ENCODE measurements at regions not wholly inside any gene's neighbourhood (a gene's known extent, or its start where the extent isn't known, plus 50 kb on each side); places are given as distances from the start of the nearest gene placed in this dataset.

DNA sequence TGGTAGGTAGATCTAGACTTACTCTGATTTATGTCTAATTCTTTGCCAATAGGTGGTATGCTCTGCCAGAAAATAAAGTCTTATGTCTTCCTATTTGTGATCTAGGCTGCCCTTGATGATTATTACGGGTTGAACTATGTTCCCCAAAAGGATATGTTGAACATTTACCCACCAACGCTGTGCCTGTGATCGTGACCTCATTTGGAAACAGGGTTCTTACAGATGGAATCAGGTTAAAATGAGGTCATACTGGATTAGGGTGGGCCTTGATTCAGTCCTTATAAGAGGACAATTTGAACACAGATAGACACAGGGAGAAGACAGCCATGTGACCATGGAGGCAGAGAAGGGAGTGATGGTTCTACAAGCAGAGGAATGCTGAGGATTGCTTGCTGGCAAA, 95.1 kb upstream of the BCAR3 start:
- H3K9me1 ChIP-seq (ENCODE audit: control insufficient read depth, extremely low read depth, insufficient read depth, low read length), result no peaks in the 10 kb centered on the region
- FAIRE-seq (peak; percentile 62), DNase-seq (ENCODE audit: low read depth, low spot score) (no peak)
- H2AFZ ChIP-seq (ENCODE audit: control insufficient read depth, low read length), result peak overlapping the region; percentile 35
- dilution Hi-C loops (cut with MboI; ENCODE audit: extremely low pct_ligation_motif_present, low sequenced_read_pairs), result no loop called here
- no peak for TF ChIP-seq EZH2 (IDR thresholded peaks at IDR 0.05; ENCODE audit: low read length)
- TF ChIP-seq, protein P1, sequence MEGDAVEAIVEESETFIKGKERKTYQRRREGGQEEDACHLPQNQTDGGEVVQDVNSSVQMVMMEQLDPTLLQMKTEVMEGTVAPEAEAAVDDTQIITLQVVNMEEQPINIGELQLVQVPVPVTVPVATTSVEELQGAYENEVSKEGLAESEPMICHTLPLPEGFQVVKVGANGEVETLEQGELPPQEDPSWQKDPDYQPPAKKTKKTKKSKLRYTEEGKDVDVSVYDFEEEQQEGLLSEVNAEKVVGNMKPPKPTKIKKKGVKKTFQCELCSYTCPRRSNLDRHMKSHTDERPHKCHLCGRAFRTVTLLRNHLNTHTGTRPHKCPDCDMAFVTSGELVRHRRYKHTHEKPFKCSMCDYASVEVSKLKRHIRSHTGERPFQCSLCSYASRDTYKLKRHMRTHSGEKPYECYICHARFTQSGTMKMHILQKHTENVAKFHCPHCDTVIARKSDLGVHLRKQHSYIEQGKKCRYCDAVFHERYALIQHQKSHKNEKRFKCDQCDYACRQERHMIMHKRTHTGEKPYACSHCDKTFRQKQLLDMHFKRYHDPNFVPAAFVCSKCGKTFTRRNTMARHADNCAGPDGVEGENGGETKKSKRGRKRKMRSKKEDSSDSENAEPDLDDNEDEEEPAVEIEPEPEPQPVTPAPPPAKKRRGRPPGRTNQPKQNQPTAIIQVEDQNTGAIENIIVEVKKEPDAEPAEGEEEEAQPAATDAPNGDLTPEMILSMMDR (optimal IDR thresholded peaks at IDR 0.05 in 1 of 3, IDR thresholded peaks at IDR 0.05 in 1 of 3, conservative IDR thresholded peaks at IDR 0.05 in 1 of 3; ENCODE audit: extremely low read depth in 1 of 3, insufficient read depth in 2 of 3, low read length in 3 of 3), result no peak
- H3K4me3 ChIP-seq (ENCODE audit: control insufficient read depth in 2 of 3, extremely low read depth in 1 of 3, insufficient read depth in 2 of 3, low read depth in 1 of 3, low read length in 3 of 3), result no peak overlapping the region
- no peak overlapping the region for H3K4me2 ChIP-seq (ENCODE audit: control insufficient read depth, extremely low read depth, insufficient read depth, low read depth, low read length)
- no peaks in the 10 kb centered on the region for H3K9me3 ChIP-seq (ENCODE audit: control insufficient read depth, low read depth, low read length)
- H3K9ac ChIP-seq (ENCODE audit: control insufficient read depth, extremely low read depth, insufficient read depth, low read length), result no peak overlapping the region
- H3K27me3 ChIP-seq (ENCODE audit: control insufficient read depth, extremely low read depth, insufficient read depth, low read length), result no peaks in the 10 kb centered on the region
- H3K27ac ChIP-seq (ENCODE audit: control insufficient read depth, insufficient read depth, low read length), result peak overlapping the region; percentile 5
- H3K4me1 ChIP-seq (ENCODE audit: control insufficient read depth, extremely low read depth, insufficient read depth, low read length), result peaks cover 77% of the 10 kb centered on the region
- H3K36me3 ChIP-seq (ENCODE audit: control insufficient read depth in 2 of 2, extremely low read depth in 1 of 2, insufficient read depth in 2 of 2, low read length in 2 of 2), result no peaks in the 10 kb centered on the region
- H3K79me2 ChIP-seq (ENCODE audit: control insufficient read depth, insufficient read depth, low read length), result peaks cover 3% of the 10 kb centered on the region
- H4K20me1 ChIP-seq (ENCODE audit: control insufficient read depth, extremely low read depth, insufficient read depth, low read length), result no peaks in the 10 kb centered on the region

- H3K4me3 ChIP-seq (ENCODE audit: control insufficient read depth in 2 of 3, extremely low read depth in 1 of 3, insufficient read depth in 2 of 3, low read depth in 1 of 3, low read length in 3 of 3), result peak overlapping the region; percentile 37 to 74 (median 46)
- H3K9ac ChIP-seq (ENCODE audit: control insufficient read depth, extremely low read depth, insufficient read depth, low read length), result peak overlapping the region; percentile 68
- H3K79me2 ChIP-seq (ENCODE audit: control insufficient read depth, insufficient read depth, low read length), result peaks cover 3% of the 10 kb centered on the region
- H4K20me1 ChIP-seq (ENCODE audit: control insufficient read depth, extremely low read depth, insufficient read depth, low read length), result no peaks in the 10 kb centered on the region
- no peak for TF ChIP-seq EZH2 (IDR thresholded peaks at IDR 0.05; ENCODE audit: low read length)
- H3K9me3 ChIP-seq (ENCODE audit: control insufficient read depth, low read depth, low read length), result no peaks in the 10 kb centered on the region
- FAIRE-seq (peak; percentile 85), DNase-seq (ENCODE audit: low read depth, low spot score) (peak; percentile 62)
- H3K36me3 ChIP-seq (ENCODE audit: control insufficient read depth in 2 of 2, extremely low read depth in 1 of 2, insufficient read depth in 2 of 2, low read length in 2 of 2), result no peaks in the 10 kb centered on the region
- peak overlapping the region; percentile 95 for H3K4me2 ChIP-seq (ENCODE audit: control insufficient read depth, extremely low read depth, insufficient read depth, low read depth, low read length)
- peaks cover 64% of the 10 kb centered on the region for H3K4me1 ChIP-seq (ENCODE audit: control insufficient read depth, extremely low read depth, insufficient read depth, low read length)
- no peaks in the 10 kb centered on the region for H3K9me1 ChIP-seq (ENCODE audit: control insufficient read depth, extremely low read depth, insufficient read depth, low read length)
- peak overlapping the region; percentile 81 for H3K27ac ChIP-seq (ENCODE audit: control insufficient read depth, insufficient read depth, low read length)
- H2AFZ ChIP-seq (ENCODE audit: control insufficient read depth, low read length), result no peak overlapping the region
- H3K27me3 ChIP-seq (ENCODE audit: control insufficient read depth, extremely low read depth, insufficient read depth, low read length), result no peaks in the 10 kb centered on the region
- dilution Hi-C loops (cut with MboI; ENCODE audit: extremely low pct_ligation_motif_present, low sequenced_read_pairs), result no loop called here
Measured at GRCh38 chr1:93775224-93775623, 93.6 kb upstream of the BCAR3 start.

DNA sequence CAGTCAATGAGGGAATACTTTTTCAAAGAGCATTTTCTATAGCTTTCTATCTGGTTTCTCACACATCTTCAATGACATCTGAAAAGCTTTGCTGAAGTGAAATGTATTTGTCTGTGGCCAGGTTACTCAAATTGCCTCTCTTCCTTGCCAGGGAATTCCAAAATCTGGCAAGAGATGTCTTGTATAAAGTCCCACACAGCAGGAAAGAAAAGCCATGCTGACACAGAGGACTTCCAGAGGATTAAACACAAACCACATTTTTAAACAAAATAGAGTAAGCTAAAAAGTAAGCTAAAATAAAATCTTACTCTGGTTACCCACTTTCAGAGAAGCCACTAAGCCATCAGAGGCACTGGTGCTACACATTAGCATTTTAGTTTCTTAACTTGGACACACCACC, 93.1 kb upstream of the BCAR3 start:
- TF ChIP-seq, protein P1 (optimal IDR thresholded peaks at IDR 0.05 in 1 of 3, IDR thresholded peaks at IDR 0.05 in 1 of 3, conservative IDR thresholded peaks at IDR 0.05 in 1 of 3; ENCODE audit: extremely low read depth in 1 of 3, insufficient read depth in 2 of 3, low read length in 3 of 3), result no peak
- no peak for TF ChIP-seq EZH2 (IDR thresholded peaks at IDR 0.05; ENCODE audit: low read length)
- Histone ChIP-seq H3K36me3 (ENCODE audit: control insufficient read depth in 2 of 2, extremely low read depth in 1 of 2, insufficient read depth in 2 of 2, low read length in 2 of 2) (no peaks in the 10 kb centered on the region), H3K4me3 (ENCODE audit: control insufficient read depth in 2 of 3, extremely low read depth in 1 of 3, insufficient read depth in 2 of 3, low read depth in 1 of 3, low read length in 3 of 3) (peak overlapping the region; percentile 37 to 74 (median 46)), H4K20me1 (ENCODE audit: control insufficient read depth, extremely low read depth, insufficient read depth, low read length) (no peaks in the 10 kb centered on the region), H3K4me2 (ENCODE audit: control insufficient read depth, extremely low read depth, insufficient read depth, low read depth, low read length) (peak overlapping the region; percentile 95), H3K9me3 (ENCODE audit: control insufficient read depth, low read depth, low read length) (no peaks in the 10 kb centered on the region), H3K9me1 (ENCODE audit: control insufficient read depth, extremely low read depth, insufficient read depth, low read length) (no peaks in the 10 kb centered on the region), H3K27ac (ENCODE audit: control insufficient read depth, insufficient read depth, low read length) (peak overlapping the region; percentile 81), H3K9ac (ENCODE audit: control insufficient read depth, extremely low read depth, insufficient read depth, low read length) (peak overlapping the region; percentile 68), H3K79me2 (ENCODE audit: control insufficient read depth, insufficient read depth, low read length) (peaks cover 3% of the 10 kb centered on the region), H3K4me1 (ENCODE audit: control insufficient read depth, extremely low read depth, insufficient read depth, low read length) (peaks cover 58% of the 10 kb centered on the region), H2AFZ (ENCODE audit: control insufficient read depth, low read length) (no peak overlapping the region), H3K27me3 (ENCODE audit: control insufficient read depth, extremely low read depth, insufficient read depth, low read length) (no peaks in the 10 kb centered on the region)
- FAIRE-seq (peak; percentile 5), DNase-seq (ENCODE audit: low read depth, low spot score) (no peak)
- dilution Hi-C loops (cut with MboI; ENCODE audit: extremely low pct_ligation_motif_present, low sequenced_read_pairs), result no loop called here
